ENCODE measurements at regions not wholly inside any gene's neighbourhood (a gene's known extent, or its start where the extent isn't known, plus 50 kb on each side); places are given as distances from the start of the nearest gene placed in this dataset.

GRCh38 chr20:22302039-22302438 lies 282.3 kb downstream of the FOXA2 start:
- no peak overlapping the region for H3K27ac ChIP-seq (ENCODE audit: low read depth, low read length)
- no peak for TF ChIP-seq EZH2phosphoT487 (conservative IDR thresholded peaks at IDR 0.05; ENCODE audit: low read length)
- TF ChIP-seq CTCF (IDR thresholded peaks at IDR 0.05; ENCODE audit: insufficient read depth, low read length, poor library complexity, severe bottlenecking), result no peak
- H3K79me2 ChIP-seq (ENCODE audit: insufficient read depth, low read length), result no peaks in the 10 kb centered on the region
- H3K9me2 ChIP-seq (replicated peaks; ENCODE audit: insufficient read depth, low read length), result no peaks in the 10 kb centered on the region
- no peaks in the 10 kb centered on the region for H3K36me3 ChIP-seq (ENCODE audit: low read length)
- no peak overlapping the region for H2AFZ ChIP-seq (ENCODE audit: low read depth, low read length, severe bottlenecking)
- no peak overlapping the region for H3K4me3 ChIP-seq (ENCODE audit: insufficient read depth, low read length, poor library complexity, severe bottlenecking)
- H3K4me2 ChIP-seq (ENCODE audit: low read depth, low read length, poor library complexity, severe bottlenecking), result no peak overlapping the region
- H3K27me3 ChIP-seq (ENCODE audit: low read length), result no peaks in the 10 kb centered on the region
- H3K9ac ChIP-seq (ENCODE audit: low read length), result no peak overlapping the region
- H3F3A ChIP-seq (ENCODE audit: insufficient read depth), result no peaks in the 10 kb centered on the region
- H3K9me3 ChIP-seq (ENCODE audit: insufficient read depth, low read length), result no peaks in the 10 kb centered on the region; the same call in 1 of the 2 replicates
- H4K20me1 ChIP-seq (ENCODE audit: low read depth, low read length), result no peaks in the 10 kb centered on the region

GRCh38 chr20:22293886-22294285 lies 290.5 kb downstream of the FOXA2 start:
- H3K27me3 ChIP-seq (ENCODE audit: low read length), result no peaks in the 10 kb centered on the region
- no peak overlapping the region for H2AFZ ChIP-seq (ENCODE audit: low read depth, low read length, severe bottlenecking)
- H3K9me2 ChIP-seq (replicated peaks; ENCODE audit: insufficient read depth, low read length), result no peaks in the 10 kb centered on the region
- H3K9me3 ChIP-seq (ENCODE audit: insufficient read depth, low read length), result no peaks in the 10 kb centered on the region; the same call in 1 of the 2 replicates
- H3K36me3 ChIP-seq (ENCODE audit: low read length), result no peaks in the 10 kb centered on the region
- no peaks in the 10 kb centered on the region for H4K20me1 ChIP-seq (ENCODE audit: low read depth, low read length)
- no peak overlapping the region for H3K4me2 ChIP-seq (ENCODE audit: low read depth, low read length, poor library complexity, severe bottlenecking)
- H3F3A ChIP-seq (ENCODE audit: insufficient read depth), result no peaks in the 10 kb centered on the region
- no peaks in the 10 kb centered on the region for H3K79me2 ChIP-seq (ENCODE audit: insufficient read depth, low read length)
- no peak overlapping the region for H3K4me3 ChIP-seq (ENCODE audit: insufficient read depth, low read length, poor library complexity, severe bottlenecking)
- H3K27ac ChIP-seq (ENCODE audit: low read depth, low read length), result no peak overlapping the region
- TF ChIP-seq CTCF (IDR thresholded peaks at IDR 0.05; ENCODE audit: insufficient read depth, low read length, poor library complexity, severe bottlenecking) (no peak), EZH2phosphoT487 (conservative IDR thresholded peaks at IDR 0.05; ENCODE audit: low read length) (no peak)
- no peak overlapping the region for H3K9ac ChIP-seq (ENCODE audit: low read length)

GRCh38 chr20:22289442-22289841 lies 294.9 kb downstream of the FOXA2 start:
- Histone ChIP-seq H3K9me3 (ENCODE audit: insufficient read depth, low read length) (no peaks in the 10 kb centered on the region), H3F3A (ENCODE audit: insufficient read depth) (no peaks in the 10 kb centered on the region), H3K79me2 (ENCODE audit: insufficient read depth, low read length) (no peaks in the 10 kb centered on the region), H3K9me2 (replicated peaks; ENCODE audit: insufficient read depth, low read length) (no peaks in the 10 kb centered on the region), H3K27me3 (ENCODE audit: low read length) (no peaks in the 10 kb centered on the region), H4K20me1 (ENCODE audit: low read depth, low read length) (no peaks in the 10 kb centered on the region), H3K9ac (ENCODE audit: low read length) (no peak overlapping the region), H3K4me2 (ENCODE audit: low read depth, low read length, poor library complexity, severe bottlenecking) (no peak overlapping the region), H2AFZ (ENCODE audit: low read depth, low read length, severe bottlenecking) (no peak overlapping the region), H3K36me3 (ENCODE audit: low read length) (no peaks in the 10 kb centered on the region), H3K4me3 (ENCODE audit: insufficient read depth, low read length, poor library complexity, severe bottlenecking) (no peak overlapping the region), H3K27ac (ENCODE audit: low read depth, low read length) (no peak overlapping the region)
- no peak for TF ChIP-seq EZH2phosphoT487 (conservative IDR thresholded peaks at IDR 0.05; ENCODE audit: low read length)
- no peak for TF ChIP-seq CTCF (IDR thresholded peaks at IDR 0.05; ENCODE audit: insufficient read depth, low read length, poor library complexity, severe bottlenecking)
